ENCODE measurements at regions not wholly inside any gene's neighbourhood (a gene's known extent, or its start where the extent isn't known, plus 50 kb on each side); places are given as distances from the start of the nearest gene placed in this dataset.

GRCh38 chr7:45268013-45268412 is 110.4 kb downstream of the RAMP3 start:
- TF ChIP-seq CTCF (IDR thresholded peaks at IDR 0.05) (no peak), POLR2AphosphoS5 (IDR thresholded peaks at IDR 0.05) (no peak)
